HTR-8/SVneo (cell line): ENCODE measurements at regions not wholly inside any gene's neighbourhood (a gene's known extent, or its start where the extent isn't known, plus 50 kb on each side); places are given as distances from the start of the nearest gene placed in this dataset.

Source experiments
- DNase-seq: peaks from one replicate; pipeline ENCODE4 v3.0.0; 2011; ENCODE audit warnings: low spot score, mixed read lengths; ENCODE audit not compliant: insufficient read length
- FAIRE-seq: peaks from 2 replicates; lab custom pipeline; 2011; peaks lifted over from hg19 to GRCh38; lab: Jason Lieb, UNC

DNA sequence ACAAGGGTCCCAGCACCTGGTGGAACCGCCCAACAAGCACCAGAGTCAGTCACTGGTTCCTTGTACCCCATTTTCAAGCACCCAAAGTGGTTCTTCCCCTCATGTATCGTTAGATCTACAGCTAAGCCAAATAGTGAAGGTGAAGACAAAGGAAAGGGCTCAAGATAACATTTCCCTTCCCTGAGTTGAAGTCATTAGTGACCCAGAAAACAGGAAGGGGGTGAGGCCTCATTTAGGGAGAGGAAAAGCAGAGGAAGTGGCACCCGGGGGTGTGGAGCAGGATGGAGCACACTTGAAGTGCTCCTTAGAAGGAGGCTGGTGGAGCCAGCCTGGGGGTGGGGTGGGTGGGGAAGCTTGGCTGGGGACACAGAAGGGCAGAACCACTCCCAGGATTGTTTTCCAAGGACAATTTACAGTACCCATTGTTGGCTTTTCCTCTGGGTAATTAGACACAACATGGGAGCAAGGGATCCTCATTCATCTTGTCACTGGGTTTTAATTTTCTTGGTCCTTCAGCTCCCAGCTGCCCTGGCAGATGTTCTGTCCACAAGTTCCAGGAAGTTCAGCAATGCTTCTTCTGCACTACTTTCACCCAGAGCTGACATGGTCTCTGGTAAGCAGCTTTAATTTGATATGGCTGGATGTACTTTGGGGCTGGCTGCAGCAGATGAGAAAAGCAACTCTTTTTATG lies 73.3 kb upstream of the CD93 start:
- FAIRE-seq (no peak), DNase-seq (no peak)

DNA sequence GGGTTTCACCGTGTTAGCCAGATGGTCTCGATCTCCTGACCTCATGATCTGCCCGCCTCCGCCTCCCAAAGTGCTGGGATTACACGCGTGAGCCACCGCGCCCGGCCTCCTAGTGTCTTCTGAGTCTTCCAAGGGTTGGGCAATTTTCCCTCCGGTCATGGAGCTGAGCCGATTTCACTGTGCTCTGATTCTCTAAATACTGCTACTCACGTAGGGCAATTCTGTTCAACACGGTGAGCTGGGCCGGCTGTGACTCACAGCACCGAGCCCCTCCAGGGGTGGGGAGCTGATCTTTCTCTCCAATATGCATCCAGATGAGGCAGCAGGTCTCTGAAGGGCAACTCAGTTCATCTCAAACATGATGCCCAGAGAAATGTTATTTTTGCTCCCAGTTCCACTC lies 71.6 kb upstream of the CD93 start:
- DNase-seq (no peak), FAIRE-seq (no peak)

DNA sequence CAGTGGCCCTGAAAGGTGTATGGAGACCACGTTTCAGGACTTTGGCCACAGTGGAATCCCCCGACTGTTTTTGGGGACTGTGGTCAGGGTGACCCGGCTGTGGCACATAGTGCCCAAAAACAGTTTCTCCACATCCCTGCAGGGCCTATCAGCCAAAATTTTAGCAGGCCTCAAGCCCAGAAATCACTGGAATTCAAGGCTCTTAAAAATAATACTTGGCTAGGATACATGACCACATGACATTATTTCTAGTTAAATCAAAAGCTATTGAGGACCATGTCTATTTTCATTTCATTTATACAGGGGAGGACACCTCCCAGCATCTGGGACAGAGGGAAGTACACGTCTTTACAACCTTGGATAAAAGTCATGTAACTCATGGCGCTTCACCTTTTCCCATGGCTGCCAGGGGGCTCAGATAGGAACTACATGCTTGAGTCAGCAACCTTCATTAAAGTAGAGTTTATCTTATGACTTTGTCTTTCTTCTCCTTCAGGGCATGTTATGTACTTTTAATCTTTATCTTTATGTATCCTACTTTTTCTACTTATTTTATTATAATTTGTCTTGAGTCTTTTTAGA lies 70.8 kb upstream of the CD93 start:
- FAIRE-seq (no peak), DNase-seq (no peak)

DNA sequence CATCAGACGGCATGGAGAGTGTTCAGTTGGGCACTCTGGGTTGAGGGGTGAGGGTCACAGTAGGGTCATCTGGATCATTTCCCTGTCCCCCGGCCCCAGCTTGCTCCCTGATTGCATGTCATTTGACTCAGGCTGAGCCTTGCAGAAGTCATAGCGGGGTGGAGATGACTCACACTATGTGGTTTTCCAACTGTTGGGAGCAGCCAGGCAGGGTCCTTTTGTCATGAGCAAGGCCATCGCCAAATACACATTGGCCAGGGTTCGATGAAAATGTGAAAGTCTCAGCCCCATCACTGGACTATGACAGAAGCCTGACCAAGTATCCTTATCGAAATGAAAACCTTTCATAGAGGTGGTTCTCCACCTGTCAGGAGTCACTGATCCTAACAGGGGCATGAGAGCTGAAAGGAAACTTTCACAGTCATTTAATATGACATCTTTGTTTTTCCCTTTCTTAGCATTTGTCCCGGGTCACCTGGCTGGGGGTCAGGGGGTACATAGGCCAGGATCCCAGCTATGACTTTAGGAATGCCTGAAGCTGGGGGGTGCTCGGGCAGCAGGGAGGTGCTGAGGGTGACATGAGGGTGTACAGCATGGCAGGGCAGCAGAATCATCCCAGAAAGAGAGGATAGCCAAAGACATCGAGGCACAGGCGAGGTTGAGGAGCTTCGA lies 70.2 kb upstream of the CD93 start:
- FAIRE-seq: no peak
- DNase-seq: peak; percentile 56

DNA sequence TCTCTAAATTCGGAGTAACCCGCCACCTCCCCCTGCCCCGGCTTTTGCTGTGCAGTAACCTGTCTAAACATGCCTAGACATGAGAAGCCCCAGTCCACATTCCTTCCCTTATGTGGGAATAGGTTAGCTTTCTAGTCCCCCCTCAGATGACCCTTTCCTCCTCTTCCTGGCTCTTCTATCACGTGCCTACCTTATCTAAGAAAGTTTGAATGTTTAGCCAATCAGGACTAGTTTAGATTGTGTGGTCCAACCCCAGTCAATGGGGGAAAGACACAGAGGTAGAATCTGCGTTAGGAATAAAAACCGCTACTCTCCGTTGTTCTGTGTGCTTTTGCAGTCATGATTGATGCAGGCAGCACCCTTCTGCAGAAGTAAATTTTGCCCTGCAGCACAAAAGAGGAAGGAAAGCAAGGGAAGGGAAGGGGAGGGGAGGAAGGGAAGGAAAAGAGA lies 69.0 kb upstream of the CD93 start:
- no peak for FAIRE-seq
- no peak for DNase-seq

DNA sequence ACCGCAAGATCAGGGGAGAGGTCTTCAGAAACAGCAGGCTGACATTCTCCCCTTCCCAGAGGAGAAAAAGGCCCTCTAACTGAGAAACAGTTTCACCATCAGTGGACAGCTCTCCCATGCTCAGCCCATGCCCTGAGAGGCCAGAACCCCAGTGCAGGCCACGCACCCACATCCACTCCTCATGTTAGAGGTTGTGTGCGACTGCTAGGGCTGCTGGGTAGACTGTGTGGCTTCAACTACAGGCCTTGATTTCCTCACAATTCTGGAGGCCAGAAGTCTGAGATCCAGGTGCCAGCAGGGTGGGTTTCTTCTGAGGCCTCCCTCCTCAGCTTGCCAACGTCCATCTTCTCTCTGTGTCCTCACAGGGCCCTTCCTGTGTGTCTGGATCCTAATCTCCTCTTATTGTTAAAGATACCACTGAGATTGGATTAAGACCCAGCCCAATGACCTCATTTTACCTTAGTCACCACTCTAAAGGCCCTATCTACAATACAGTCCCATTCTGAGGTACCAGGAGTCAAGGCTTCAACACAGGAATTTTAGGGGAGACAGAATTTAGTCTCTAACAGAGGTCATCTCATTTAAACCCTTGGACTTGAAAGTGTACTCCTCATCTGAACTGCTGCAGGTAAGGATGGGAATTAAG lies 67.7 kb upstream of the CD93 start:
- FAIRE-seq: no peak

DNA sequence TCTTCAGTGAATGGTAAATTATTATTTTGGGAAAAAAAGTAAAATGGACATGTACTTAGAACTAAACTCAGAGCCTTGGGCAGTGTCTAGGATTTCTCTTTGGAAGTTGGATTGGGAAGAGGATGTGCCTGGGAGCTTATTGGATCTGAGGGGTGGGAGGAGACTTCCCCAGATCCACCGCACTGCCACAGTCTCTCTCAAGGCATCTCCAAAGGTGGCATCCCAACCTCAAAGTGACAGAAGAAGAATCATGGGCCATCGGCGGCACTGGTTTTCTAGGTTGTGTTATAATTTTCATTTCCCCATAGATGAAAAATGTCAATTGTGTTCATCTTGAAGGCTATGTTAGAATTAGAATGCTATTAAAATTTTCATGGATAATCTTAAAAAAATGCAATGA lies 66.8 kb upstream of the CD93 start:
- FAIRE-seq: no peak
- no peak for DNase-seq

More for the DNA sequence above, 67.7 kb upstream of the CD93 start:
- no peak for DNase-seq

DNA sequence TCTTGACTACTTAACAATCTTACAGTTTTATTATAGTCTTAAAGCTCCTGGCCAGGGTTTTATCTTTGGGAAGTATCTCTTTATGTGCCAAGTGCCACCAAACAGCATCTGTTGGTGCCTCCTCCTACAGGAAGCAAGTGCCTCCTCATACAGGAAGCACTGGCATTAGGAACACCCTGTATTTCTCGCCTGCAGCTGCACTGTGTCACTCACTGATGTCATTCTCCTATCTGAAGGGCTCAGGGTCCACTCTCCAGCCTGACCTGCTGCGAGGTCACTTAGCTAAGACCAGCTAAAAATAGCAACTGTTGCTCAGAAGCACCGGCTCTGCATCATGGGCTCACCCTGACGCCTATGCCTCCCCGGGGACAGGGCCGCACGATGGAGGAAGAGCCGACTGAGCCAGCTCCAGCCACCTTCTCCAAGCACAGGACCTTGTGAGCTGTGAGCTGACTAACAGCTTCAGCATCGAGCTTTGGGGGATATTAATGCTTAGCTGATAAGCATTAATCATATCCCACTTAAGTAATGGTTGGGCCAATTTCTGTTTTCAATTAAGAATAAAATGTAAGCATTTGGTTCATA lies 66.3 kb upstream of the CD93 start:
- FAIRE-seq (no peak), DNase-seq (no peak)

DNA sequence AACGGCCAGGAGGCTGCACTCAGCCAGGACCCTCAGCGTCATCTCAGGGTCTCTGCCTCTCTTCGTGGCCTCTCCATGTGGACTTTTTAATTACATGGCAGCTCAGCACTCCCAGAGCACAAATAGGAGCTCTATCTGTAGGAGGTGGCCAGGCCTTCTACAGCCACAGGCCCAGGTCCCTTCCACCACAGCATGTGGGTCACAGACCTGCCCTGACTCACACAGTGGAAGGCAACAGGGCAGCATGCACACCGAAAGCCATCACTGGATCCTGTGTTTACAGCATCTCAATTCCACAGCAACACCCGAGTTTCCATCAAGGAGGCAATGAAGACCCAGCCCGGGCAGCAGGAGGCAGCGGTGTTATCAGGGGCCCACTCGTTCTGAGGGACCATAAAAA lies 65.8 kb upstream of the CD93 start:
- FAIRE-seq (no peak), DNase-seq (no peak)

DNA sequence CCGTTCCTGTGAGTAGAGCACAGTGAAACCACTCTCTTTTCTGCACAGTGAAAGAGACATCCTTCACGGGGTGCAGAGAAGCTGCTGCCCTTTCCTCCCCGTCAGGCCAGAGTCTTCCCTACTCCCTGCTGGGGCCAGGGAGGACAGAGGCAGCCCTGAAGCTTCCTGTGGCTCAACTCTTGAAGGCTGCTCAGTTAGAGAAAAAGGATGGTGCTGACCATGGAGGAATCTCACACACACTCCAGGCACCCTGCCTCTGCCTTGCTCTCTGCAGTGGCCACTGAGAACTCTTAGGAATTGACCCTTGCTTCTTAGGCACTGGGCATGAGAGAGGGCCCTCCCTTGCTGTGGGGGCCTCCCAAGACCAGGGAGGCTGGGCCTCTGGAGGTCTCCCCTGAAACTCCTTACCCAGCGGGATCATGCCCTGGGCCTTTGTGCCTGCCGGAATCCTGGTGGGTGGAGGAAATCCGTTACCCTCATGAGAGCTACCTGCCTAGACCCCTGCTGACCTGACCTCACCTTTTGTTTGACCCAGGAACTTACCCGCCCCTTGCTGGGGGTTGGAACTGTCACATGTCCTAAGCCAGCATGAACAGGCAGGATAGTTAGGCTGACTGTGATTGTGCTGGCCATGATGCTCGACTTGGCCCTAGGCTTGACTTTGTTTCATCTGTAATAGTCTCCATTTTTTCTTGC lies 65.0 kb upstream of the CD93 start:
- no peak for FAIRE-seq

DNA sequence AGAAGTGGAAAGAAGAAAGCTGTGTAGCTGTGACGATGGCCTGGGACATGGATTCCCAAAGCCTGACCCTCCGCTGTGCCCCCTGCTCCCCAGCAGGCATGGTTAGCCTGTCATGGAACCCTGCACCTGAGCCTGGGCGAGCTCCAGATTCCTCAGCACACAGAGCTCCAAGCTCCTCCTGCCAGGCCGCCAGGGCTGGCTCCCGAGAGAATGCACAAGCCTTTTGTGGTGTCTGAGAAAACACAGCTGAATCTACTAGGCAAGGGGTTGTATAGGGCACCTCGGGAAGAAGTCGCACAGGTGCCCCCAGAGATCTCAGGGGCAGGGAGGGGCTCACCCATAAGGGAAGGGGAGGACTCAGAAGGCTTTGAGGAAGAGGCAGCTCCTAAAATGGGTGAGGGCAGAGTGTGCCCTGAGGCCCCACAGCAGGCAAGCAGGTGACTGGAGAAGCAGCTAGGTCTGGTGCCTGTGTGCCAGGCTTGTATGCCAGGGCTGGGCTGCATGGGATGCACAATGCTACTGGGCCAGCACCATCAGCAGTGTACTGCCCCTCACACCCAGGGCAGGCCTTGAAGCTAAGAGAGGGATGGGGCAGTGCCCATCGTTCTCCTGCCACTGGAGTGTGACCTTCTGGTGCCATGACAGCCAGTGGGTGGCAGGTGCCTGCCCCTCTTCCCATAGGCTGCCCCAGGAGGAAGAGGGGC lies 64.3 kb upstream of the CD93 start:
- no peak for DNase-seq
- FAIRE-seq: no peak

More for the DNA sequence above, 65.0 kb upstream of the CD93 start:
- DNase-seq: no peak

DNA sequence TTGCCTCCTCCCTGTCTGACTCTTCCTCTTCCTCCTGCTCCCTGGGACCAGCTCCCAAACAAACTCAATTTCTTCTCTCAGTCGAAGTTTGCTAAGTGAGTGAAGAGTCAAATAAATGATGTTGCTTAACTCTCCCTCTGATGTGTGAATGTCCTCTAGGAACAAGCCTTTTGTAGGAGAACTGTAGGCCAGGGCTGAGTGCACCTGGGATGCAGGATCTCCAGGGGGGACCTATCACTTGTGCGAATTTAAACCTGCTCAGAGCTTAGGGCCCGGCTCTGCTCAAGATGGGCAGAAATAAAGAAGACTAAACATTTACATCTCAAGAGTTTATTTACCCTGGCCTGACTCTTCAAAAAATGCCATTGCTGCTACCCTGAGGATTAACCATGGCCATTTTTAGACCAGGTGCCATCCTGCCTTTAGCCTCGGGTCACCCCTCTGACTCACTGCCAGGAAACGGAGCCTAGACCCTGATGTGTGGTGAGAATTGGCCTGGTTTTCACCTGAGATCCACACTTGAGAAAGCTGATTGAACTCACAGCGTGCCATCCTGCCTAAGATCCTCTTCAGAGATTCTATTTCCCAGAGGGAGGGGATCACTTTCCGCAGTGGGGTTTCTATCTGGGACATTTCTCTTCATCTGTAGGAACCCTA lies 63.6 kb upstream of the CD93 start:
- FAIRE-seq (no peak), DNase-seq (no peak)

DNA sequence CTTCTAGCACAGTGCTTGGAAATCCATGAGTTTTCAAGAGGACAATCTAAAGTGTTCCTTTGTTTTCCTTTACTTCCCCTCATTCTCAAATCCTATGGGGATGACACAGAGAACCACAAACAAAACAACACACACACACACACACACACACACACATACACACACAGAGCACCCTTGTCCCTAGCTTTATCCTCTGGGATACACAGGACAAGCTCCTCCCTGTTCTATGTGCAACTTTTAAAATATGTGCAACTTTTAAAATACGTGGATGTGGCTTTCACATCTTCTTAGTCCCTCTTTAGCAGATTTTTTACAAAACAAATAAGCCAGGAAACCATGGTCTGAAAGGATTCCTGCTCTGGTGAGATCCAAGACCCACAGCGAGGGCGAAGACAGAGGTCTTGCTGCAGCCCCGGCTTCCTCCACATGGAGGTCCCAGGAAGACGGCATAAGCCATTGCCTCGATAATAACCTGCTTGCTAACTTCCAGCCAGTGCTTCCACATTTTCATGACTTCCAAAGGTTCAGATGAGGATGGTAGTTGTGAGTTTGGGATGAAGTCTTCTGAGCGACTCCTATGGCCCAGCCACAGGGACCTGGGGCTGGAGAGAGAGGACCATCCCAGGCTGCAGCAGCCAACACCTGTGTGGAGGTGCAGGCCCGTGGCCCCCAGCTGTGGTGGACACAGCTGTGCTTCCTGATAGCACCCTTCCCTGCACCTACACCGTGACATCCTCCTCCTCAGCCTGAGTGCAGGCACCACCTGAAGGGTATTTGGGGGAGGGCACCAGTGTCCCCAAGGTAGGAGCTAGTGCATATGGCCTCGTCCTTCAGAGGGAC lies 62.8 kb upstream of the CD93 start:
- no peak for FAIRE-seq

DNA sequence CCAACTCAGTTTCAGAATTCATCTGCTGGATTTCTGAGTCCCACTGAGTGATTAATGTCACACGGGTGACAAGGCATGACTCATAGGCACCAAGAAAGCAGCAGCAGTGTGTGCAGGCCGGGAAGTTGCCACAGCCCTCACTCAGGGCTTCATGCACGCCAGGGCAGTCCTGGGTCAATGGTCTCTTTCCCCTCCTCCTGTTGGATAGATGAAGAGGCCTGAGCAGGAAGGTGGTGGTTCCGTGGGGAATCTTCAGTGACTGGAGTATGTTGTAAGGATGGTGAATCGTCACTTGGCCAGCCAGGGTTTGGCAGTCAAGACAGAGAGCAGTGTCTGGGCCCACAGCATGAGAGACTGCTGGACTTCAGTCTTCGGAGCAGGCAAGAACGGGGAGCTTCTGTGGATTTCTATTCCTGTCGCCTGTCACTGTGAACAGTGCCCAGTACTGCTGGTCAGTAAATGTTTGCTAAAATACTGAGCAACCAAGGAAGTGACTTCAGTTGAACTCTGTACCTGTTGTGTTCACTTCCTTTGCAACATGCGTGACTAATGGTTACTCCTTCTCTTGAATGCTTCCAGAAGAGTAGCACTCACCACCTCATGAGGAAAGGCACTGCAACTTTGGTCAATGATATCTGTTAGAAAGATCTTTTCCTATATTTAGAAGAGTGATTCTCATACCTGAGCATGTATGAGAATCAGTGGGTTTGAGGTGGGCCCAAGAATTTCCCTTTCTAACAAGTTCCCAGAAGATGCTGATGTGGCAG lies 62.0 kb upstream of the CD93 start:
- FAIRE-seq (no peak), DNase-seq (peak; percentile 56)

More for the DNA sequence above, 62.8 kb upstream of the CD93 start:
- DNase-seq: no peak

DNA sequence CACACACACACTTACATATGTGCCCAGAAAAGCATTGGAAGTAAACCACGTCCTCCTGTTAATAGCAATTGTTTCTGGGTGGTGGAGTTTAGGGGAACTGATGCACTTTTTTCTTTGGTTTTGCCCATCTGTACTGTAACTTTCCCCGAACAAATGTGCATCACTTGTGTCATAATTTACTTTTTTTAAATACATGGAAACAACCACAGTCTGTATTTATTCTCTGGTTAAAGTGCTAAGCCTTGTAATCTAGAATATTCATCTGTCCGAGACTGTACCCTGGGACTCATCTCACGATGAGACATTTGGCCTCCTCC lies 61.5 kb upstream of the CD93 start:
- DNase-seq (no peak), FAIRE-seq (no peak)

DNA sequence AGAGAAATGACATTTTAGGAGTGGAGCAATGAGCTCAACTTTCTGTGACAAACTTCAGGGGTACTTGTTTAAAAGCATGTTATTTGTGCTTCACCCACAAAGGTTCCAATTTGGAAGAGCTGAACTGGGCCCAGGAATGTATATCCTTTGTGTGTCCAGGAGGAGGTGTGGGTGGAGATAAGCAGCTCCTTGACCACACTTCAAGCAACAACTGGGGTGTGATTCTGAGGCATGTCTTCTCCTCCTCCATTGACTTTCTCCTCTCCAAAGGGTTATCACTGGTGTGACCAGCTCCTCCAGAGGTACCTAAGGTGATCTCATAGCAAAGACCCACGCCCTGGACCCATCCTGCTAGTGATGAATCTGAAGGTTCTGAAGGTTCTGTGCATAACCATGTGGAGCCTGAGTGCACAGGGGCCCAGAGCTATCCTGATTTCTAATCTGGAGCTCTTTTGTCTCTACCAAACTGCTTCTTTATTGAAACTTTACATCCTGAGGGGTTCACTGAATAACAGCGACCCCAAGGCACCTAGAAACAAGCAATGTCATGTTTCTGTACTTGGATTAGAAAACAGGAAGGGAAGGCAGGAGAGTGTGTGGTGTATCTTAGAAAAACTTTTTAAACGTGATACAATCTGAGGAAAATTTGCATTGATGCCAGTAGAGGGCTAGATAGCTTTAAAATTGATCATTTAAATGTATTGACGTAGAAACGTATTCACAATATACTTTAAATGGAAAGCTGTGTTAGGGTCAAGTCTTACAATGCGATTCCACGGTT lies 60.9 kb upstream of the CD93 start:
- DNase-seq: no peak
- no peak for FAIRE-seq

DNA sequence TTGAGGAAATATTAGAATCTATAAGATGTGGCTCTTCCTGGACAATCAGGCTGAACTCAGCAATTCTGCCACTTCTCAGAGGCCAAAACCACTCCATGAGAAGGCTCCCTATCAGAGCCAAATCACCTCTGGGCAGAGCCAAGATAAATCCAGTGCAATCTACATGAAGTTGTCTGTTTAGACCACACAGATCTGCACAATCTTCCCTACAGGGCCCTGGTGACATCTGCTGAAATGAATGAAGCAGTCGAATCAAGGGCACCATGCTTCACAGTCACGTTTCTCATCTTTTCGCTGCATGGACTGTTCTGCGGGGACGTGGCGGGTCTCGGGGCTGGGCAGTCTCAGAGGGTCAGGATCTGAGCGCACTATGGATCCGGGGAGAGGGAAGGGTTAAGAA lies 60.1 kb upstream of the CD93 start:
- no peak for DNase-seq
- FAIRE-seq: no peak
